Omental fat pad (tissue), 3 donors: ENCODE measurements at regions not wholly inside any gene's neighbourhood (a gene's known extent, or its start where the extent isn't known, plus 50 kb on each side); places are given as distances from the start of the nearest gene placed in this dataset.

ENCODE experiments used
- ATAC-seq: fragments of 150-250 bp; one replicate; pipeline ENCODE4 v1.9.1; 2016; ENCODE audit warnings: mild to moderate bottlenecking, moderate library complexity; ENCODE audit not compliant: low FRiP score
- DNase-seq: peaks from one replicate; pipeline ENCODE4 v3.0.0-alpha.2; 2019; ENCODE audit warnings: low spot score
- CTCF ChIP-seq, 3 donors: fragments of 450-650 bp; IDR thresholded peaks; one replicate each; pipeline ENCODE4 v1.5.1; 2016 to 2017; ENCODE audit warnings: antibody characterized with exemption in 3 of 3, mild to moderate bottlenecking in 3 of 3, moderate library complexity in 2 of 3

- DNase-seq: no peak
- ATAC-seq: no peak
- no peak for TF ChIP-seq CTCF (IDR thresholded peaks at IDR 0.05)
Measured at GRCh38 chr13:70612881-70613280, 504.6 kb upstream of the KLHL1 start.

GRCh38 chr13:70604448-70604847 lies 496.2 kb upstream of the KLHL1 start:
- TF ChIP-seq CTCF (IDR thresholded peaks at IDR 0.05): no peak
- DNase-seq (no peak), ATAC-seq (no peak)

- TF ChIP-seq CTCF (IDR thresholded peaks at IDR 0.05): no peak
Measured at GRCh38 chr13:70593716-70594115, 485.5 kb upstream of the KLHL1 start.

DNA sequence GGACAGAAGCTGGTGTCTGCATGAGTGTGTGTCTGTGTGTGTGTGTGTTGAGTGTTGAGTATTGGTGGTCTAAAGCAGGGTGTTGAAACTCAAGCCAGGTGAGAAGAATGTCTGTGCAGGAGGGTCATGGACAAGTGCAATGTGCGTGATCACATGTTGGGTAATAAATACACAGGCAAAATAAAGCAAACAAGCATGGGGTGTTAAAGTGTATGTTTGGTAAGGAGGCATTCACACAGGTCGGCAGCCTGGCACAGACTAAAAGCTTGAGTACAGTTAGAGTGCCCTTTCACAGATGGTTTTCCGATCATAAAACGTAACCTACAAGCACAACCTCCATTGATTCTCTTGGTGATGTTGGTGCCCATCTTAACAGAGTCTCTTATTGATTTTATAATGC lies 476.9 kb upstream of the KLHL1 start:
- DNase-seq: no peak
- TF ChIP-seq CTCF (IDR thresholded peaks at IDR 0.05): no peak
- ATAC-seq: no peak

More at GRCh38 chr13:70593716-70594115, 485.5 kb upstream of the KLHL1 start:
- no peak for ATAC-seq
- no peak for DNase-seq

DNA sequence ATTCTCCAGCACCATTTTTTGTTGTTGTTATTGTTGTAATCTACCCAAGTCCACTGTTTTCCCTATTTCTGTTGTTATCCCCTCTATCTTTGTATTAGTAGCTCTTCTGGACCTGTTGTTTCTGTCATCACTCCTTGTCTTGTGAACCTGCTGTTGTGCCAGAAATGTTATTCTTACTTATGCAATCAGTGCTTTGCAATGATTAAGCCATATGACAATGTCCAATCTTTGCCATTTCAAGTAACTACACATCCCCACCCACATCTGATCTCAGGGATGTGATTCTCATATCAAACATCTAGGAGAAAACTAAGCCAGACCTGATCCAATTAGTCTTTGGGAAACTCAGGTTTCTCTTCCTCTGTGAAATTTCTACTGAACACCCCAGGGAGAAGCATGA lies 472.6 kb upstream of the KLHL1 start:
- no peak for TF ChIP-seq CTCF (IDR thresholded peaks at IDR 0.05)
- DNase-seq (no peak), ATAC-seq (no peak)

DNA sequence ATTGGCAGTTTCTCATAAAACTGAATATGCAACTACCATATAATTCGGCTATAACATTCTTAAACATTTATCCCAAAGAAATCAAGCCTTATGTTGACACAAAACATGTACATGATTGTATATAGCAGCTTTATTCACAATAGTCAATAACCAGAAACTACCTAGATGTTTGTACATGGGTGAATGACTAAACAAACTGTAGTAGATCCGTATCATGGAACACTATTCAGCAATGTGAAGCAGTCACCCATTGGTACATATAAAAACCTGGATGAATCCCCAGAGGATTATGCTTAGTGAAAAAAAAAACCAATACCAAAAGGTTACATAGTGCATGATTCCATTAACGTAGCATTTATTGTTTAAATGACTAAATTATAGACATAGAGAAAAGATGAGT lies 471.7 kb upstream of the KLHL1 start:
- ATAC-seq (no peak), DNase-seq (no peak)
- TF ChIP-seq CTCF (IDR thresholded peaks at IDR 0.05): no peak

DNA sequence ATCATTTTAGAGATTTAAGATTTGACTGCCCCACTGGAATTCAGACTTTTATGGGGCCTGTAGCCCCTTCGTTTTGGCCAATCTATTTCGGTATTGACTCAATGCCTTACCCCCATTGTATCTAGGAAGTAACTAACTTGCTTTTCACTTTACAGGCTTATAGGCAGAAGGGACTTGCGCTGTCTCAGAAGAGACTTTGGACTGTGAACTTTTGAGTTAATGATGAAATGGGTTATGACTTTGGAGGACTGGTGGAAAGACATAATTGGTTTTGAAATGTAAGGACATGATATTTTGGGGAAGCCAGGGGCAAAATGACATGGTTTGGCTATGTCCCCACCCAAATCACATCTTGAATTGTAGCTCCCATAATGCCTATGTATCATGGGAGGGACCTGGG lies 463.0 kb upstream of the KLHL1 start:
- no peak for TF ChIP-seq CTCF (IDR thresholded peaks at IDR 0.05)
- ATAC-seq: no peak
- DNase-seq: no peak
